Mucosa of descending colon (tissue), 3 donors: ENCODE measurements at regions not wholly inside any gene's neighbourhood (a gene's known extent, or its start where the extent isn't known, plus 50 kb on each side); places are given as distances from the start of the nearest gene placed in this dataset.

Source experiments
- ATAC-seq: fragments of 200-7000 bp; cut with Tn5 transposase; one replicate; pipeline ENCODE4 v1.9.1; 2020; ENCODE audit warnings: mild to moderate bottlenecking, moderate library complexity
- DNase-seq, 3 donors: peaks; one replicate each; pipeline ENCODE4 v3.0.0-alpha.2; 2020
- H3K36me3 ChIP-seq: fragments of 200-600 bp; one replicate; pipeline ENCODE4 v1.8.0; 2021; ENCODE audit warnings: low read depth, mild to moderate bottlenecking
- H3K4me1 ChIP-seq: fragments of 200-600 bp; one replicate; pipeline ENCODE4 v1.8.0; 2021; ENCODE audit warnings: low read depth, mild to moderate bottlenecking
- H3K4me3 ChIP-seq: fragments of 200-600 bp; one replicate; pipeline ENCODE4 v1.8.0; 2021; ENCODE audit warnings: mild to moderate bottlenecking
- H3K9me3 ChIP-seq: fragments of 200-600 bp; one replicate; pipeline ENCODE4 v1.8.0; 2021; ENCODE audit warnings: mild to moderate bottlenecking
- intact Hi-C, 2 donors: fragments of 100-400 bp; cut with DNase I in 1 of 2; cut with micrococcal nuclease in 1 of 2; formaldehyde crosslinking; loops; one replicate each; pipeline versions ENCODE4 v1.11.0 to v1.11.1; 2022; cut with DNase I, micrococcal nuclease
- TF ChIP-seq, protein P1 (sequence below): fragments of 200-600 bp; IDR thresholded peaks from one replicate; pipeline ENCODE4 v1.8.0; 2022; ENCODE audit warnings: antibody characterized with exemption, mild to moderate bottlenecking
- donor health status: DM: no; HTN: no; CAD: no; lungs with moderate emphysema.
- donor health status: DM: no; HTN: no; CAD: no.
- donor health status: DM: no; HTN: yes; CAD: no.

DNA sequence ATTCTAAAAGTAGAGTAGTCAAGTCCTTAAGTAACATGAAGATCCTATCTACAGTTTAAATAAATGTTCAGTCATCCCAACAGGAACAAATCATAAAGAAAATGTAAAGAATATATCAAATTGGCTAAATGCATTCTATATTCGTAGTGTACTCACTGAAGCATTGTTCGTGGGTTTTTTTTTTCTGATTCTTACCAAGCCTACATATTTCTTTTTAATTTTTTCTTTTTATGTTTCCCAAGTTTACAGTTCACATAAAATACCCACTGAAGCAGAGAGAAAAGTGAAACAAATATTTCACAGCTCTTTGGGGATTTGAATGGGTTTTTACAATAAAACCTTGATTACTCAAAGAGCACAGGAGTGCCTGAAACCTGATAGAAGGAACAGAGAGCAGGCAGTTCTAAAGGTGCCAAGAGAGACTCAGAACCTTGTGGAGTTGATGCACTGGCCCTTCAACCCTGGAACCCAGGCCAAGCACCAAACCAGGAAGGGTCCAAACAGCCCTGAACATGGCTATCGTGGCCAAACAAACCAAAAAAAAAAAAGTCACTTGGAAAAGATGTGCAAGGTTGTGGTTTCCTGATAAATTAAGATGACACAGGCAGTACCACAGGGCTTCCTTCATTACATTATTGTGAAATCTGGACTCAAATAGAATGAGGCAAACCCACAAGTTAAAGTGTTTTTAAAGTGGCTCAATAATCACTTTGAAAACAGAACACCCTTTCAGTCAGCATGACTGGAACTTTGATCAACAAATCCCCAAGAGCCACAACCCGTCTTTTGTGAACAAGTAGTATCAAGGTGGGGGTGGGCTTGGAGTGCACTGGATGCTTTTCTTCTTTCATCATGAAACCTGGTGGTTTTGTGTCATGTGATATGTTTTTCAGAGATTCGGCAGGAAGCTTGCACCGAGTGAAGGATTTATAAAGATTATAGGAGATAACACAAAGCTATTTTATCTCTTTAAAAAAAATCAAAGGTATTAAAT is 245.0 kb upstream of the FN1 start:
- no peak overlapping the region for H3K4me3 ChIP-seq
- no peaks in the 10 kb centered on the region for H3K4me1 ChIP-seq
- intact Hi-C loops, result no loop called here
- H3K9me3 ChIP-seq, result no peaks in the 10 kb centered on the region
- H3K36me3 ChIP-seq, result no peaks in the 10 kb centered on the region
- no peak for DNase-seq
- peak; percentile 26 for ATAC-seq
- TF ChIP-seq, protein P1, sequence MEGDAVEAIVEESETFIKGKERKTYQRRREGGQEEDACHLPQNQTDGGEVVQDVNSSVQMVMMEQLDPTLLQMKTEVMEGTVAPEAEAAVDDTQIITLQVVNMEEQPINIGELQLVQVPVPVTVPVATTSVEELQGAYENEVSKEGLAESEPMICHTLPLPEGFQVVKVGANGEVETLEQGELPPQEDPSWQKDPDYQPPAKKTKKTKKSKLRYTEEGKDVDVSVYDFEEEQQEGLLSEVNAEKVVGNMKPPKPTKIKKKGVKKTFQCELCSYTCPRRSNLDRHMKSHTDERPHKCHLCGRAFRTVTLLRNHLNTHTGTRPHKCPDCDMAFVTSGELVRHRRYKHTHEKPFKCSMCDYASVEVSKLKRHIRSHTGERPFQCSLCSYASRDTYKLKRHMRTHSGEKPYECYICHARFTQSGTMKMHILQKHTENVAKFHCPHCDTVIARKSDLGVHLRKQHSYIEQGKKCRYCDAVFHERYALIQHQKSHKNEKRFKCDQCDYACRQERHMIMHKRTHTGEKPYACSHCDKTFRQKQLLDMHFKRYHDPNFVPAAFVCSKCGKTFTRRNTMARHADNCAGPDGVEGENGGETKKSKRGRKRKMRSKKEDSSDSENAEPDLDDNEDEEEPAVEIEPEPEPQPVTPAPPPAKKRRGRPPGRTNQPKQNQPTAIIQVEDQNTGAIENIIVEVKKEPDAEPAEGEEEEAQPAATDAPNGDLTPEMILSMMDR, result no peak

- no peak for DNase-seq
- Histone ChIP-seq H3K36me3 (no peaks in the 10 kb centered on the region), H3K4me1 (no peaks in the 10 kb centered on the region), H3K4me3 (no peak overlapping the region), H3K9me3 (no peaks in the 10 kb centered on the region)
- TF ChIP-seq, protein P1, result no peak
- no peak for ATAC-seq
- intact Hi-C loops, result no loop called here
Measured at GRCh38 chr2:215678094-215678493, 242.2 kb upstream of the FN1 start.

DNA sequence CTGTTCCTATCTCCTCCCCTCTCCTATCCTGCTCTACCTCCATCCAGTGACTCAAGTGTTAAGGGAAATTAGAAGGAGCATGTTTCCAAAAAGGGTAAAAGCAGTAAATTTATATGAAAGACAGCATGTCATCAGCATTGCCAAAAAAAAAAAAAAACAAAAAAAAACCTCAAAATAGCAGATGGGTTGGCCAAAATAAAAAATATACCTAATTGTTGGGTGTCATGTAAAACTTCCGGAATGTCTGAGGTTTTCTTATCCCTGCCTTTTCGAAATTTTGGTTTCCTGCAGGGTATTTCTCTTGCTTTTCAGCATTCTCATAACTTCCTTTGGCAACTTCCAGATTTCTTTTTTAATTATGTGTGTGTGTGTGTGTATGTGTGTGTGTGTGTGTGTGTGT is 241.6 kb upstream of the FN1 start:
- intact Hi-C loops, result no loop called here
- H3K9me3 ChIP-seq, result no peaks in the 10 kb centered on the region
- H3K4me1 ChIP-seq, result no peaks in the 10 kb centered on the region
- no peaks in the 10 kb centered on the region for H3K36me3 ChIP-seq
- no peak for DNase-seq
- no peak for ATAC-seq
- H3K4me3 ChIP-seq, result no peak overlapping the region
- TF ChIP-seq, protein P1, result no peak

GRCh38 chr2:215672406-215672805 is 236.5 kb upstream of the FN1 start:
- intact Hi-C loops, result no loop called here
- DNase-seq (no peak), ATAC-seq (no peak)
- Histone ChIP-seq H3K36me3 (no peaks in the 10 kb centered on the region), H3K4me1 (no peaks in the 10 kb centered on the region), H3K4me3 (no peak overlapping the region), H3K9me3 (no peaks in the 10 kb centered on the region)
- TF ChIP-seq, protein P1, result no peak

DNA sequence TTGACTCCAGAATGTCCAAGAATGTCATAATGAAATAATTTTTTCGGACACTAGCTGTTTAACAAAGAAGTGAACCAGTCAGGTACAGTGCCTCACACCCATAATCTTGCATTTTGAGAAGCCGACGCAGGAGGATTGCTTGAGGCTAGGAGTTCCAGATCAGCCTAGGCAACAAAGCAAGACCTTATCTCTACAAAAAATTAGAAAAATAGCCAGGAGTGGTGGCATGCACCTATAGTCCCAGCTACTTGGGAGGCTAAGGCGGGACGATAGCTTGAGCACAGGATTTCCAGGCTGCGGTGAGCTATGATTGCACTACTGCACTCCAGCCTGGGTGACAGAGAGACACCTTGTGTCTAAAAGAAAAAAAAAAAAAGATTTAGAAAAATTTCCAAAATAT is 235.8 kb upstream of the FN1 start:
- DNase-seq (no peak), ATAC-seq (no peak)
- no peak overlapping the region for H3K4me3 ChIP-seq
- TF ChIP-seq, protein P1, result no peak
- H3K4me1 ChIP-seq, result no peaks in the 10 kb centered on the region
- intact Hi-C loops, result no loop called here
- H3K36me3 ChIP-seq, result no peaks in the 10 kb centered on the region
- H3K9me3 ChIP-seq, result no peaks in the 10 kb centered on the region
